Anterior cingulate cortex (tissue), 58 donors: ENCODE measurements at regions not wholly inside any gene's neighbourhood (a gene's known extent, or its start where the extent isn't known, plus 50 kb on each side); places are given as distances from the start of the nearest gene placed in this dataset.
A peak's percentile ranks its signal among the peaks of the same experiment; 100 is the strongest.

ENCODE experiments used
- DNase-seq, 58 donors: peaks; one replicate each; lab custom pipeline; 2025; lab: John Stamatoyannopoulos, UW

DNA sequence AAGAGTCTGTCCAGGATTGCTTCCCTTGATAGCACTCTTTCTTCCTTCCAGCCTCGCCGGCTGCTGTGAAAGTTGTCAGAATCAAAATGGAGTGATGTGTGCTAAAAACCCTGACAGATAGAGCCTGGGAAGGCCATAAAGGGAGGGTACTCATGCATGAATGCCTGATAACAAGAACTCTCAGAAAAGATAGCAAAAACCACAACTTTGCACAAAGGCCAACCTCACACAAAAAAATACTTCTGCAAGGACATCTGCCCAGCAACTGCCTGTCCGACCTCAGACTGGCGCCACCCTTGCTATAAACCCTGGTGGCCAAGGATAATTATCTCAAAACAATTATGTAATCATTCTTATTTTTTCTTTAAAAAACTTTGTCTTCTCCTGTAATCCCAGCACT is 133.2 kb upstream of the SVIL start:
- no peak for DNase-seq

DNA sequence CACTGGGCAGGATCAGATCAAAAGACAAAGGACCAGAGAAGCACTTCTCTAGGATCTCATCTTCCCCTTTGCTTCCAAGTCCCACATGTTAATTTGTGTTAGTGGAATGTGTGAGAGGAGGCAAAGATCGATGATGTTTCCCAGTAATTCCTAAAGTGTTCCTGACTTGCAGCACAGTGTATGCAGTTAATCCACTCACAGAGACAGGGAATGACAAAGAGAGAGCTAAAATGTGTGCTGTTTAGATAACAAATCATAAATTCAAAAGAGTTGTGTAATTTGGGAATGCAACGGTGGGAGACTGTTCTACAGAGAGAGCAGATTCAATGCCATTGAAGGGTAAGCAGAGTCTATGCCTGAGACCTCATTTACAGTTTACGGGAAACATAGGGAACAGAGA is 132.0 kb upstream of the SVIL start:
- DNase-seq: no peak

DNA sequence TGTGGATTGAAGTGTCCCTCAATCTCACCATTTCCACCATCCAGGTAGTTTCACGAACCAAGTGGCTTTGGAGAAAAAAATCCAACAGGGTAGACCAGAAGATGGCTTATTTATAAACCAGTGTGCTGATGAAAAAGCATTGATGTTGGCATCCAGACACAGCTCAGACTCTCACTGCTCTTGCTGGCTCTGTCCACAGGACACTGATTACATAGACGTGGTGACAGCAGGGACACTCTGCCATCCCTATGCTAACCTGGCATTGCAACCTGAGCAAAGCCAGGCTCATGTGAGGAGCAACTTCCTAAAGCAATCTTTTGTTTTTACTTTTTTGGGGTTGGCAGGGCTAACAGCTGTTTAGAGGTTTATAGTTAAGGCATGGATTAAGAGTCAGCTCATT is 130.6 kb upstream of the SVIL start:
- DNase-seq: no peak

- DNase-seq: no peak
Measured at GRCh38 chr10:29763396-29763795, 128.6 kb upstream of the SVIL start.

DNA sequence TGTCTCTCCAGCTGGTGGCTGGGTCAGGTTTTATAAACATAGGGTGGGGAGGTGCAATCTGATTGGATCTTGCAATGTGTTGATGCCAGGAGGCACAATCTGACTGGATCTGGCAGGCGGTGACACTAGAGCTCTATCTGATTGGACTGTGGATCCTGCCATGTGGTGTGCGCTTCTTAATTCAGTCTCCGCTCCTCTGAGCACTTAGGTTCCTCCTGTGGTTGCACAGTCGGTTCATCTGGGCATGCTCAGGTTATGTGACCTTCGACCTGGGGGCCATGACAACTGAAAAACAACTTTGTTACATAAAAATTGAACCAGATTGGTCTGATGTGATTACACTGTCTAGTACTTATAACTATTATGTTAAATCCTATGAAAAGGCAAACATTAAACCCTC is 127.1 kb upstream of the SVIL start:
- DNase-seq: no peak

DNA sequence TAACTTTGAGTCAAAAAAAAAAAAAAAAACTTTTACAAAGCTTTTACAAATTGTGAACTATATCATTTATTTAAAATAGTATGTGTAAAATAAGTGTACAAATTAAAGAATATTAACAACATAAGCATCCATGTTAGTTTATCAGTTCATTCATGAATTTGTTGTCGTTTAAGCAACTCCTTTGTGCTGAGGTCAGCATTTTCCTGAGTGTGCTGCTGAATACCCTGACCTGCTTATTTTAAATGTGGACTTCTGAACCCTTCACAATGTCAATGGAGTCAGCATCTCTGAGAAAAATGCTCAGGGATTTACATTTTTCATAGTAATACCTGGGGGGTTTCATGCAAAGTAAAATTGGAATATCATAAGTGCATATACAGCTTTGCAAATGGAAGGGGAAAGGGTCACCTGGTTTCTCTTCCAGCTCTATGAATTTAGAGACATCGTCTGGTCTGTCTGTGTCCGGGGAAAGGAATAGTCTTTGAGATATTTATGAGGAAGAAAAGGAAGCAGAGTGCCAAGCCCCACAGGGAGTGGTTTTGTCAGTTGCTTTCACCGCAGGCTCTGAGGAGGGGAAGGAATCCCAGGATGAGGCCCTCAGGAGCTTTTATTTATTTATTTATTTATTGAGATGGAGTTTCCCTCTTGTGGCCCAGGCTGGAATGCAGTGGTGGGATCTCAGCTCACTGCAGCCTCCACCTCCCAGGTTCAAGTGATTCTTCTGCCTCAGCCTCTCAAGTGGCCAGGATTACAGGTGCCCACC is 125.5 kb upstream of the SVIL start:
- DNase-seq: no peak

- DNase-seq: no peak
Measured at GRCh38 chr10:29757551-29758297, 123.0 kb upstream of the SVIL start.

DNA sequence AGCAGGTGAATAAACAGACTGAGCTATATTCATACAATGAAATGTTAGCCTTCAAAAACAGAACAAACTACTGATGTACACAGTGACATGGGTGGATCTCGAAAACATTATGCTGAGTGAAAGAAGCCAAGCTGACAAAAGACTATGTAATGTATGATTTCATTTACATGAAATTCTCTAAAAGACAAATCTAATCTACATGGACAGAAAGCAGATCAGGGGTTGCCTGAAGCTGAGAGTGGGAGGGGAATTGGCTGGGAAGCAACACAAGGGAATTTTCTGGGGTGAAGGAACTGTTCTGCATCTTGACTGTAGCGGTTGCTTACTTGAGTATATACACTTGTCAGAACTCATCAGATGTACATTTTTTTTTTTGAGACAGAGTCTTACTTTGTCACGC is 121.7 kb upstream of the SVIL start:
- no peak for DNase-seq

DNA sequence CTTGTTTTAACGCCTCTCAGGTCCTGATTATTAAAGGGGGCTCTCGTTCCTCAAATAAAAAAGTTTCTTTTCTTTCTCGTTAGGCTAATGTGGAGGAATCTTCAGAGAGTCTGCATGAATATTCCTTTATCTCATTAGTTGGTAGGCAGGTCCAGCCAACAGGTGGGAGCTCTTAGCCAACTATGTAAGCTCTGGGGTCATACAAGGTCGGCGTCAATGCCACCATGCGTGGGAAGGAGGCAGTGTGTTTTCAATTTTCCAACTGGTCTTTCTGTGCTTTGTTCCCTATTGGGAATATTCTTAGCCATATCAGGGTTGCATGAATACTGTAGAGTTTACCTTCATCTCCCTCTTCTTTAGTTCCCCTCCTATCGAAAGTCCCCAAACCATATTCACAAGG is 118.5 kb upstream of the SVIL start:
- DNase-seq: no peak

- no peak for DNase-seq
Measured at GRCh38 chr10:29751684-29752083, 116.9 kb upstream of the SVIL start.

- DNase-seq: no peak
Measured at GRCh38 chr10:29751240-29751639, 116.5 kb upstream of the SVIL start.

DNA sequence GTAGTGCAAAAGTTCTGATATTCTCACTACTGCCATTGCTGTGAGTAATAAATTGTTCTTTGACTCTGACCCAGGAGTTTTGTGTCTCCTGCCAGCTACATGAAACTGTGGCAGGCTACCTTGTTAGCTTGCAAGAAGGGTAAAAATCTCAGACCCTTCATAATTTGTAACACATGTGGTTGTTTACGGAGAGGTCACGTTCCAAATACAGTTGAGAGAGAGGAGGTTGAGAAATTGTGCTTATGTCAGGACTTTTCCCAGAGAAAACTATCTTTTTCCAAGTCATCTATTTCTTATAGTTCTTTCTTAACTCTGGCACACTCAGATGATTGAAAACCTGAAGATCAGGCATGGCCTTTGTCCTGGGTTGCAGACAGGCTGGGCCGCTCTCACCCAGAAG is 114.4 kb upstream of the SVIL start:
- DNase-seq: no peak

- DNase-seq: no peak
Measured at GRCh38 chr10:29748109-29748650, 113.4 kb upstream of the SVIL start.

- DNase-seq: no peak
Measured at GRCh38 chr10:29746080-29746797, 111.5 kb upstream of the SVIL start.

DNA sequence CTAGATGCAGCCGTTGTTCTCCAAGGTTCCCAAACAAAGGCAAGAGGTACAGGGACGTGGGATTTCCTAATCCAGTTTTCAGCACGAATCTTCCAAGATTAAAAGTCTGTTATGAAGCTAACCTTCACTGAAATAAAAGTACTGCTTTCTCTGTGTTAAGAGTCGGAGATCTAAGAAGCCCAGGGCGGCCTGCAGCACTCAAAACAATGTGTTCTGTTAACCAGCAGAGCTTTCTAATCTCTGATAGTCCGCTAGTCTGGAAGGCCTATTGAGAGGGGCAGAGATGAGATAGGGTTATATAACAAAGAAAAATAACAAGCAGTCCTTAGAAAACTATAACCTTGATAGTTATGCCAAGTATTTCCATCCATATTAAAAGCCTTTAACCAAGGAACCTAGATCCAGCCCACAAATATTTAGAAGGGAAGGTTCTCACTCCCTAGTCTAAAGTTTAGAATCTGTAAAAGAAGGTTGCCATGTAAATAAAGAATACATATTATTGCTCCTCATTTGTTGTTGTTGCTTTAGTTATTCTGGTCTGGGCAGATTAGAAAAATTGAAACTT is 106.3 kb upstream of the SVIL start:
- no peak for DNase-seq

DNA sequence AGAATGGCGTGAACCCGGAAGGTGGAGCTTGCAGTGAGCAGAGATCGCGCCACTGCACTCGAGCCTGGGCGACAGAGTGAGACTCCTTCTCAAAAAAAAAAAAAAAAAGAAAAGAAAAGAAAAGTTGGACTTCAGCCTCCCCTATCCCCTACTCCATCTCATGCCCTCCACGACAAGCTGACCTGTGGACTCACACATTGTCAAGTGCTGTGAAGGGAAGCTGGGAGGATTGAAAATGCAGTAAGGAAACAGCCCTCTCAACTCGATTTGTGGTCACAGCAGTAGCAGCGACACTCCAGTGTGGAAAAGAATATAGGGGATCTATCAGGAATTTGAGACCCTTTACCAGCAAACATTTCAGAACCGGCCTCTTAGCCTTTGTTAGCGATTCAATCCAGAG is 103.6 kb upstream of the SVIL start:
- DNase-seq: no peak

- no peak for DNase-seq
Measured at GRCh38 chr10:29737074-29737593, 102.4 kb upstream of the SVIL start.

DNA sequence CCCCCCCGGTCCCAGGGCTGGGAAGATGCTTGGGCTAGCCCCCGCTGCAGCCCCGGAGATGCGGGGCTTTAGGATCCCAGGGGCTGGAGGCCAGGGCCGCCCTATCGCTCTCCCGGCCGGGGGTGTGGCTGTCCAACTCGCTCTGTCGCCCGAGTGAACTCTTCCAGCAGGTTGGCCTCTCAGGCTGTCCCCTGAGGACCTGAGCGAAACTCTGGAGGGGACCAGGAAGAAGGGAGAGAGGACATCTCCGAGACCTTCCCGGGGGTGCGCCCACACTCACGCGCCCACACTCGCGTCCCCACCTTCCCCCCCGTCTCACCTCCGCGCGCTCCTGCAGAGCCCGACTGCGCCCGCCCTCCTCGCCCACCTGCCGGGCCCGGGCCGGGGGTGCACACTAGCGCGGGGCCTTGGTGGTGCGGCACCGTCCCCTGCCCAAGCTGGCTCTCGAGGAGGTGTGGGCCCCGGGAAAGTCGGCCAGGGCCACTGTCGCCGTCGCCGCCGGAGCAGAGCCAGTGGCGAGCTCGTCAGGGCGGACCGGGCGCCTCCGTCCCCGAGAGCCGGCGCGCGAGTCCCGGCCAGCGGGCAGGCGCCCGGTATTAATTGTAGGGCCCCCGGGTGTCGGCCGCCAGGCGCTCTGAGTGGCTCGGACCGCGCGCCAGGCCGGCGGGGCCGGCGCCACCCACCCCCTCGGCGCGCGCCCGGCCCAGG is 101.7 kb upstream of the SVIL start:
- peak in 5 of 58 donors; percentile 1 to 25 (median 8) for DNase-seq

DNA sequence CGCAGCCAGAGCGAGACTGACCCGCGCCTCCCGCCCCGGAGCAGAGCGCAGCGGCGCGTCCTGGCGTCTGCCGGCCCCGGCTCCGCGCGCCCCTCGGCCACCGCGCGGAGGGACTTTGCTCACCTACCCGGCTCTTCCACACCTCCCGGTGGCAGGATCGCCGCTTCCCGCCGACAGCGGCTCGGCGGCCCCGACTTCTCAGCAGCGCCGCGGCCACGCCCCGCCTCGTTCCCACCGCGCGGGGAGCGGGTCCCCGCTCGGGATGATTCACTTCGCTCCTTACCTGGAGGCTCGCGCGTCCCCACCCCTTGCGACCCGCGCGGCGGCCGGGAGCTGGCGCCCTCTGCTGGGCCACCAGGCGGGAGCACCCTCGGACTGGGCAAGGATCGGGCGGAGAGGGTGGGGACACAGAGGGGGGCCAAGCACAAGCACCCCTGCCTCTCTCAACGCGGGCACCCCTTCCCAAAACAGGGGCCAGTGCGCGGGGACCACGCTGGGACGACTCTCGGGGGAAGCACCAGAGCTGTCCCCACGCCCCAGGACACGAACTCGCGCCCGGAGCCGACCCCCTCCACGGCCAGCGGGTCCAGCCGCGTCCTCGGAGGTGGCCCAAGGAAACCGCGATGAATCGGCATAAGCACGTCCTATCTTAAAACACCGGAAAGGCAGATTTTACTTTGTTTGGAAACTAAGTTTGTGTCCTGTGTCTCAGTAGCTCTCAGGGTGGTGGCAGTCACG is 101.0 kb upstream of the SVIL start:
- DNase-seq: peak in 37 of 58 donors; percentile 2 to 55 (median 22)
